Stomach (tissue), 4 donors: ENCODE measurements at regions not wholly inside any gene's neighbourhood (a gene's known extent, or its start where the extent isn't known, plus 50 kb on each side); places are given as distances from the start of the nearest gene placed in this dataset.

Source experiments
- POLR2A ChIP-seq, 4 donors: fragments of 450-650 bp; IDR thresholded peaks; one replicate each; pipeline ENCODE4 v1.6.1; 2016; ENCODE audit warnings: antibody characterized with exemption in 4 of 4, control low read depth in 2 of 4, mild to moderate bottlenecking in 1 of 4, moderate library complexity in 1 of 4
- POLR2AphosphoS5 ChIP-seq, 3 donors: sonication (generic); formaldehyde crosslinking; IDR thresholded peaks; one replicate each; pipeline ENCODE4 v1.6.1; 2016; ENCODE audit warnings: antibody characterized with exemption in 3 of 3
- TF ChIP-seq, protein P1 (sequence below), 7 experiments: fragments of 450-650 bp in 4 of 7; fragments of 200-600 bp in 3 of 7; sonication (generic) in 3 of 7; IDR thresholded peaks; one replicate each; pipeline ENCODE4 v1.5.1; 2016 to 2019; ENCODE audit warnings: antibody characterized with exemption in 7 of 7, control low read depth in 2 of 7, mild to moderate bottlenecking in 1 of 7

DNA sequence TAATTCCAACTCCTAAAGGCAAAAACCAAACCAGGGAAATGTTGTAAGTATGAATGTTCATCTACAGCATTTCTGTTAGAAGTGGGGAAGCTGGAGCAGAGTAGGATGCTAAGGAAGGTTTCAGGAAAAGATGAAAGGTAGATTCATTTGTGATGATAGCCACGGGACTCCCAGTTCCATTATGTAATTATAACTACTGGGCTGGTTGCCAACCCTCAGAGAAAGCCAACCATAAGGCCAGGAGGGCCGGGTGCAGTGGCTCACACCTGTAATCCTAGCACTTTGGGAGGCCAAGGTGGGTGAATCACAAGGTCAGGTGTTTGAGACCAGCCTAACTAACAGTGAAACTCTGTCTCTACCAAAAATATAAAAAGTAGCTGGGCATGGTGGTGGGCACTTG lies 288.9 kb upstream of the ETAA1 start:
- TF ChIP-seq, protein P1, sequence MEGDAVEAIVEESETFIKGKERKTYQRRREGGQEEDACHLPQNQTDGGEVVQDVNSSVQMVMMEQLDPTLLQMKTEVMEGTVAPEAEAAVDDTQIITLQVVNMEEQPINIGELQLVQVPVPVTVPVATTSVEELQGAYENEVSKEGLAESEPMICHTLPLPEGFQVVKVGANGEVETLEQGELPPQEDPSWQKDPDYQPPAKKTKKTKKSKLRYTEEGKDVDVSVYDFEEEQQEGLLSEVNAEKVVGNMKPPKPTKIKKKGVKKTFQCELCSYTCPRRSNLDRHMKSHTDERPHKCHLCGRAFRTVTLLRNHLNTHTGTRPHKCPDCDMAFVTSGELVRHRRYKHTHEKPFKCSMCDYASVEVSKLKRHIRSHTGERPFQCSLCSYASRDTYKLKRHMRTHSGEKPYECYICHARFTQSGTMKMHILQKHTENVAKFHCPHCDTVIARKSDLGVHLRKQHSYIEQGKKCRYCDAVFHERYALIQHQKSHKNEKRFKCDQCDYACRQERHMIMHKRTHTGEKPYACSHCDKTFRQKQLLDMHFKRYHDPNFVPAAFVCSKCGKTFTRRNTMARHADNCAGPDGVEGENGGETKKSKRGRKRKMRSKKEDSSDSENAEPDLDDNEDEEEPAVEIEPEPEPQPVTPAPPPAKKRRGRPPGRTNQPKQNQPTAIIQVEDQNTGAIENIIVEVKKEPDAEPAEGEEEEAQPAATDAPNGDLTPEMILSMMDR (IDR thresholded peaks at IDR 0.05): no peak
- TF ChIP-seq POLR2A (IDR thresholded peaks at IDR 0.05) (no peak), POLR2AphosphoS5 (IDR thresholded peaks at IDR 0.05) (no peak)
